Astrocyte (in vitro differentiated cells and primary cell): ENCODE measurements at regions not wholly inside any gene's neighbourhood (a gene's known extent, or its start where the extent isn't known, plus 50 kb on each side); places are given as distances from the start of the nearest gene placed in this dataset.

Source experiments
- DNase-seq: peaks from one replicate; pipeline ENCODE4 v3.0.0-alpha.2; 2010; ENCODE audit warnings: low read depth
- FAIRE-seq: peaks from 2 replicates; lab custom pipeline; 2011; peaks lifted over from hg19 to GRCh38; lab: Jason Lieb, UNC
- H2AFZ ChIP-seq: 2 replicates; pipeline ENCODE4 v1.6.0; 2012; ENCODE audit warnings: low read depth, low read length, inconsistent platforms
- H3K27ac ChIP-seq: 2 replicates; pipeline ENCODE4 v1.5.1; 2011; ENCODE audit warnings: low read depth, low read length, inconsistent platforms
- H3K27me3 ChIP-seq: 2 replicates; pipeline ENCODE4 v1.6.0; 2011; ENCODE audit warnings: low read length, inconsistent platforms; ENCODE audit not compliant: insufficient read depth
- H3K36me3 ChIP-seq: 2 replicates; pipeline ENCODE4 v1.5.1; 2011; ENCODE audit warnings: low read length, inconsistent platforms; ENCODE audit not compliant: insufficient read depth
- H3K4me1 ChIP-seq: 2 replicates; pipeline ENCODE4 v1.5.1; 2011; ENCODE audit warnings: low read length, inconsistent platforms; ENCODE audit not compliant: insufficient read depth
- H3K4me2 ChIP-seq: 2 replicates; pipeline ENCODE4 v1.6.0; 2012; ENCODE audit warnings: low read length, inconsistent platforms
- H3K4me3 ChIP-seq: 2 replicates; pipeline ENCODE4 v1.5.1; 2011; ENCODE audit warnings: low read depth, mild to moderate bottlenecking, low read length, inconsistent platforms; ENCODE audit not compliant: insufficient read depth
- H3K79me2 ChIP-seq: 2 replicates; pipeline ENCODE4 v1.6.0; 2012; ENCODE audit warnings: mild to moderate bottlenecking, low read length, inconsistent platforms; ENCODE audit not compliant: insufficient read depth
- H3K9ac ChIP-seq: 2 replicates; pipeline ENCODE4 v1.6.0; 2012; ENCODE audit warnings: mild to moderate bottlenecking, low read length, inconsistent platforms
- H3K9me3 ChIP-seq: 2 replicates; pipeline ENCODE4 v1.5.1; 2012; ENCODE audit warnings: low read depth, mild to moderate bottlenecking, low read length, inconsistent platforms; ENCODE audit not compliant: insufficient read depth
- H4K20me1 ChIP-seq: 2 replicates; pipeline ENCODE4 v1.6.0; 2012; ENCODE audit warnings: low read length, inconsistent platforms; ENCODE audit not compliant: insufficient read depth
- H3K27ac Mint-ChIP-seq: one replicate; pipeline ENCODE4 v1.8.0; 2021; ENCODE audit warnings: mild to moderate bottlenecking, mixed read lengths; ENCODE audit not compliant: unreplicated experiment
- H3K27me3 Mint-ChIP-seq: one replicate; pipeline ENCODE4 v1.8.0; 2021; ENCODE audit warnings: low read depth, mixed read lengths; ENCODE audit not compliant: unreplicated experiment
- H3K36me3 Mint-ChIP-seq: one replicate; pipeline ENCODE4 v1.8.0; 2021; ENCODE audit warnings: low read depth, mixed read lengths; ENCODE audit not compliant: unreplicated experiment
- H3K4me1 Mint-ChIP-seq: one replicate; pipeline ENCODE4 v1.8.0; 2021; ENCODE audit warnings: low read depth, mixed read lengths; ENCODE audit not compliant: unreplicated experiment
- H3K4me3 Mint-ChIP-seq: one replicate; pipeline ENCODE4 v1.8.0; 2021; ENCODE audit warnings: mild to moderate bottlenecking, moderate library complexity, mixed read lengths; ENCODE audit not compliant: unreplicated experiment
- H3K9me3 Mint-ChIP-seq: one replicate; pipeline ENCODE4 v1.8.0; 2021; ENCODE audit warnings: mild to moderate bottlenecking, mixed read lengths; ENCODE audit not compliant: unreplicated experiment
- CTCF ChIP-seq: IDR thresholded peaks from 2 replicates; pipeline ENCODE4 v1.5.1; 2011; ENCODE audit warnings: low read depth, mild to moderate bottlenecking, inconsistent platforms, low read length, moderate library complexity; ENCODE audit not compliant: insufficient read depth
- EZH2 ChIP-seq: IDR thresholded peaks from 2 replicates; pipeline ENCODE4 v1.6.1; 2012; ENCODE audit warnings: mild to moderate bottlenecking, low read length, inconsistent platforms; ENCODE audit not compliant: insufficient read depth

- no peak for TF ChIP-seq EZH2
- TF ChIP-seq CTCF = no peak
- H3K27me3 Mint-ChIP-seq = peaks cover 23% of the 10 kb centered on the region
- H3K36me3 ChIP-seq = no peaks in the 10 kb centered on the region
These were observed 117.7 kb downstream of the CD47 start for GRCh38 chr3:107973152-107973551.

DNA sequence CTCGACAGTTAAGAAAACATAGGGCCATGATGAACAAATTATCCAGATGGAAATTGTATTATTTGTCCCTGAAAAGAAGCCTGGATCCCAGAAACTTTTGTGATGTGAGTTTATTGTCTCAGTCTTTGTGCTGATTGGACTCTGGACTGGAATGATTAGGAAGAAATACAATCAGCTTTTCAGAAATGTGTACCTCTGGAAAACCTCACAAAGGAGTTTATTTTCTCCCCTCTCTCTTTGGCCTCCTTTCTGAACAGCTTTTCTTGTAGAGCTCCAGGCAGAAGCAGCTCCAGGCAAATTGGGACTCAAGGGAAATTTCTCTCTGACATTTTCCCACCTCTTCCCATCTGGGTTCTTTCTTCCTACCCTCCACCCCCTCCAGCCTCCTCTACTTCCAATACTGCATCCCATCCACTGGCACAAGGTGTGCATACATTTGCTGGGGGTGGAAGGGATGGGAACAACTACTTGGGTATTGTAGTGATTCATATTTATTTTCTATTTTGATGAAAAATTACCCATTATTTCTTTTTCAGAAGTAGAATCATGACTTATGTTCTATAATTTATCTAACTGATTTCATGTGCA, 119.7 kb downstream of the CD47 start:
- Mint-ChIP-seq H3K4me1 (peaks cover 4% of the 10 kb centered on the region), H3K27ac (no peak overlapping the region), H3K36me3 (no peaks in the 10 kb centered on the region), H3K9me3 (no peaks in the 10 kb centered on the region), H3K27me3 (peaks cover 13% of the 10 kb centered on the region), H3K4me3 (no peak overlapping the region)
- no peaks in the 10 kb centered on the region for H4K20me1 ChIP-seq
- no peak for FAIRE-seq
- DNase-seq = no peak
- no peak overlapping the region for H3K9ac ChIP-seq
- no peak overlapping the region for H2AFZ ChIP-seq
- no peaks in the 10 kb centered on the region for H3K36me3 ChIP-seq
- no peaks in the 10 kb centered on the region for H3K79me2 ChIP-seq
- H3K9me3 ChIP-seq = no peaks in the 10 kb centered on the region
- peaks cover 9% of the 10 kb centered on the region for H3K4me1 ChIP-seq
- H3K27me3 ChIP-seq = peaks cover 3% of the 10 kb centered on the region
- H3K4me2 ChIP-seq = no peak overlapping the region
- no peak overlapping the region for H3K4me3 ChIP-seq
- TF ChIP-seq EZH2 = no peak
- TF ChIP-seq CTCF = no peak
- no peak overlapping the region for H3K27ac ChIP-seq

More at GRCh38 chr3:107973152-107973551, 117.7 kb downstream of the CD47 start:
- Histone ChIP-seq H2AFZ (no peak overlapping the region), H3K9ac (no peak overlapping the region), H3K27ac (no peak overlapping the region), H3K79me2 (no peaks in the 10 kb centered on the region), H3K4me3 (no peak overlapping the region), H3K4me1 (peaks cover 9% of the 10 kb centered on the region), H3K9me3 (no peaks in the 10 kb centered on the region), H3K27me3 (peaks cover 3% of the 10 kb centered on the region), H3K4me2 (no peak overlapping the region), H4K20me1 (no peaks in the 10 kb centered on the region)
- no peak for FAIRE-seq
- Mint-ChIP-seq H3K9me3 (no peaks in the 10 kb centered on the region), H3K27ac (no peak overlapping the region), H3K4me1 (peaks cover 4% of the 10 kb centered on the region), H3K4me3 (no peak overlapping the region), H3K36me3 (no peaks in the 10 kb centered on the region)
- no peak for DNase-seq

GRCh38 chr3:107969994-107970819, 120.6 kb downstream of the CD47 start:
- H3K4me1 ChIP-seq = peaks cover 9% of the 10 kb centered on the region
- H3K9me3 Mint-ChIP-seq = no peaks in the 10 kb centered on the region
- H3K36me3 ChIP-seq = no peaks in the 10 kb centered on the region
- H3K4me3 ChIP-seq = no peak overlapping the region
- H3K4me2 ChIP-seq = peak overlapping the region; percentile 64
- H3K27me3 Mint-ChIP-seq = peaks cover 5% of the 10 kb centered on the region
- H3K27me3 ChIP-seq = no peaks in the 10 kb centered on the region
- H2AFZ ChIP-seq = no peak overlapping the region
- no peaks in the 10 kb centered on the region for H4K20me1 ChIP-seq
- peak; percentile 57 for DNase-seq
- FAIRE-seq = peak; percentile 47
- no peak overlapping the region for H3K9ac ChIP-seq
- no peaks in the 10 kb centered on the region for H3K79me2 ChIP-seq
- no peak overlapping the region for H3K27ac Mint-ChIP-seq
- H3K9me3 ChIP-seq = no peaks in the 10 kb centered on the region
- peaks cover 4% of the 10 kb centered on the region for H3K4me1 Mint-ChIP-seq
- TF ChIP-seq EZH2 (no peak), CTCF (no peak)
- H3K27ac ChIP-seq = no peak overlapping the region
- H3K36me3 Mint-ChIP-seq = no peaks in the 10 kb centered on the region
- no peak overlapping the region for H3K4me3 Mint-ChIP-seq
